NOMO-1 treated with dmso at 0.1 percent for 144 hours (cell line): ENCODE measurements at regions not wholly inside any gene's neighbourhood (a gene's known extent, or its start where the extent isn't known, plus 50 kb on each side); places are given as distances from the start of the nearest gene placed in this dataset.

ENCODE experiments used
- DNase-seq: peaks from one replicate; lab custom pipeline; 2025; ENCODE audit not compliant: unreplicated experiment; lab: John Stamatoyannopoulos, UW

- no peak for DNase-seq
Observed at GRCh38 chr12:105915997-105916759, 222.6 kb downstream of the NUAK1 start.

- DNase-seq: no peak
Observed at GRCh38 chr12:105916760-105917039, 222.1 kb downstream of the NUAK1 start.

GRCh38 chr12:105920161-105920684 is 218.5 kb downstream of the NUAK1 start:
- DNase-seq: no peak

- DNase-seq: no peak
Observed at GRCh38 chr12:105921055-105921454, 217.7 kb downstream of the NUAK1 start.

- no peak for DNase-seq
Observed at GRCh38 chr12:105921872-105922669, 216.7 kb downstream of the NUAK1 start.

GRCh38 chr12:105922670-105923102 is 216.1 kb downstream of the NUAK1 start:
- no peak for DNase-seq

GRCh38 chr12:105924526-105925208 is 214.1 kb downstream of the NUAK1 start:
- no peak for DNase-seq

DNA sequence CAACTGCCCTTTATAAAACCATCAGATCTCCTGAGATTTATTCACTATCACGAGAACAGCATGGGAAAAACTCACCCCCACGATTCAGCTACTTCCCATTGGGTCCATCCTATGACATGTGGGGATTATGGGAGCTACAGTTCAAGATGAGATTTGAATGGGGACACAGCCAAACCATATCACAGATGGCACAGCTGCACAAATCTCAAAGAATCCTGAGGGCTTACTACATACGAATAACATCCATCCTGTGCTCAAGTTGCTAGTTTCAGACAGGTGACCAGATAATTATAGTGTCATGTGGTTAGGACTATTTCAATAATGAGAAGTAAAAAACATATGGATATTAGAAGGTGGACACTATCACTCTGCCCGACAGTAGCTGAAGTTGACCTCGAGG is 211.2 kb downstream of the NUAK1 start:
- no peak for DNase-seq

DNA sequence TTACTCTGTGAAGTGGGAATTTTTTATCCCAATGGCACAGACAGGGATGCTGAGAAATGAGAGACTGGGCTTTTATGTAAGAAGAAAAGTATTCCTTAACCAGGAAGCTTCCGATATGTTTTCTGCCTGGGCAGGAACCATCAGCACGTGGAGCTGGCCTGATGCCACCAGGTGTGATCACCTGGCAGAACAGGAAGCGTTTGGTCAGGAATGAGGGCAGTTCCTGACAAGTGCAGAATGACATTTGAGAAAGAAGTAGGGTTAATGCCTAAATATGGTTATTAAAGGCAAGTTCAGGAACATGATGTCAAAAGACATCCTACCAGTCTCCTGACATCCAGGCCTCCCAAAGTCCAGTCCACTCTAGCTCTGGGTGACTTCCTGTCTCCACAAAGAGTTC is 210.3 kb downstream of the NUAK1 start:
- no peak for DNase-seq

DNA sequence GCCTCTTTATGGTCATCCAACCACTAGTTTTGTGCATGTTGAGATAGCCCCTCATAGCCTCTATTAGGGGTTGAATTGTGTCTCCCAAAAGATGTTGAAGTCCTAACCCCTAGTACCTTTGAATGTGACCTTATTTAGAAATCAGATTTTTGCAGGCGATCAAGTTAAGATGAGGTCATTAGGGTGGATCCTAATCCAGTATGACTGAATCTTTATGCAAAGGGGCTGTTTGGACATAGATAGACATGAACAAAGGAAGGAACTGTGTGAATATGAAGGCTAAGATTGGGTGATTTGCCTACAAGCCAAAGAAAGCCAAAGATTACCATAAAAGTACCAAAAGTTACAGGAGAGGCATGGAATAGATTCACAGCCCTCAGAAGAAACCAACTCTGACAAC is 209.6 kb downstream of the NUAK1 start:
- DNase-seq: no peak

GRCh38 chr12:105930557-105931503 is 207.9 kb downstream of the NUAK1 start:
- DNase-seq: no peak

DNA sequence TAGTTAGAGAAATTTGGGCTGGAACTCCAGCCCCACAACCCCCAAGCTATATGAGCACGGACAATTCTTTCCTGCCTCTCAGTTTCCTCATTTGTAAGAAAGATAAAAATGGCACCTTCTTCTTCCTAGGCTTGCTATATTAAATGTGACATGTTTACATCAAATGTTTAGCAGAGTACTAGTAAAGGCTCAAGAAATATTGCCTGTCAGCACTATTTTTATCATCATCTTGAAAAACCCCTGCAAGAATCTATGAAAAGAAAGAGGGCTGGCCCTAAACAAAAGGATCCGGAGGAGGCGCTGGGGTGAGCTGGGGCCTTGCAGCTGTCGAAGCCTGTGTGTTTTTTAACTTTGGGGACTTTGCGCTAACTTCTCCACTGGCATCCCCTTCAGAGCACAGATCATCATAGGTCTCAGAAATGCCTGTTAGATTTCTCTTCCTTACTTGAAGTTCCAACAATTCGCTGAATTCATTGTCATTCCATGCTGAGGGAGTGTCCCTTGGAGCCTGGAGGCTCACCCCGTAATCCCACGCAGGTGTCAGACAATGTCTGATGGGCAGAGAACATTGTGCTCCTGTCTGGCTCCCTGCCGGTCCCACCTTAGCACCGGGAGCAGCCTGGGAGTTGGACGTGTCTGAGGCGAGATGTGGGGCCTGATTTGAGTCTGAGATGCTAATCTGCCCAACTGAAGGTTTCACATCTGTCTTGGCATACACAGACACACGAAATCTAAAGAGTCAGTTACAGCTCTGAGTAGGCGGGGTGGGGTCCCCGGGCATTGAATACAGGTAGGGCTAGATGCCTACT is 206.8 kb downstream of the NUAK1 start:
- no peak for DNase-seq

DNA sequence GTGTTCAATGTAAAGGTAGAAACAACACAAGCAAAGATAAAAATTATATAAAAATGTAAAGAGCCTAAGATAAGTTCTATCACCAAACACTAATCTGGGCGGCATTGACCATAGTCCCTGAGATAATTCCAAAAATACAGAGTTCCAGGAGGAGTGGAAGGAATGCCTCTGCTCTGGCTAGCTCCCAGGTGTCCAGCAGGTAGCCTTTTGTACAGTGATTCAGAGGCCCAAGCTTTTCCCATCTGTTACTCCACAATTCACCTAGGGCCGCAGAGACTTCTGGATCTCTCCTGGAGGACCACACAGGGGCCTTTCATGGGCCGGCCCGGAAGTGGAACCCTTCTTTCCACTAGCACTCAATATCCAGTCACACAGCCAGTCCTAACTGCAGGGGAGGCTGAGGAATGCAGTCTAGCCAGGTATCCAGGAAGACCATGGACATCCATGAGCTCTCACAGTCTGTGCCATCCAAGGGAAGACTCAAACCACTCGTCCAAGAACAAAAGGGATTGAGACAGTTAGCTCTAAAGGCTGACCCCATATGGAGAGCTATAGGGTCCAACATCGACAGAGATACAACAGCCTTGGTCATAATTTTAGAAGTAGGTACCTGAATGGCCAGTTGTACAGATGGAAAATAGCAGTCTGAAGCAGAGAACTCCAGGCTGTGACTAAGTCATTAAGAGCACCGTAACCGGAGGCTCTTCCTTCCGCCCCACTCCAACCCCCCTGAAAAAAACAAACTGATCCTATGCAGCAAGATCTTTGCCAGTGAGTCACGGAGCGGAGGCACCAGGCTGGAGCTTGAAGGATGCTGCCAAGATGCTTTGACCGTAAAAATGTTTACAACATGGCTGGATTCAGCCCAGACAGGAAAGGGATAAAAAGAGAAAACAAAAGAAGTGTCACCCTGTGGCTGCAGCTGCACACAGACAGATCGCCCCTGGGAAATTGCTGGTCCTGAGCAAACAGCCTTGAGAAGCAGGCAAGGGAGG is 204.8 kb downstream of the NUAK1 start:
- no peak for DNase-seq

GRCh38 chr12:105935106-105935505 is 203.6 kb downstream of the NUAK1 start:
- no peak for DNase-seq

DNA sequence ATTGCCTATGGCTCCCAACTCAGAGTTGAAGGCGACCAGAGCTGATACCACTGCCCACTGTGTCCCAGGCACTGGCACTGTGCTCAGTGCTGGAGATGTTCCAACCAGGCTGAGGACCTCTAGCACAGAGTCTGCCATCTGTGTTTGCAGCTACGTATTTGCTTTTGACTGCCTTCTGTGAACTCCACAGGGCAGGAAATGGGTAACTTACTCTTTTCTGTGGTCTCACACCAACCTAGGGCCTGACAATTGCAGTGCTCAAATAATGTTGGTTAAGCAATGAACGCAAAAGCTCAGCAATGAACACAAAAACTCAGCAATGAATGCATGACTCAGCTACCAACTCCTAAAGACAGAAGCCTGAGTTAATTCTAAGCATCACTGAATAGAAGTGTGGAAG is 202.8 kb downstream of the NUAK1 start:
- no peak for DNase-seq

GRCh38 chr12:105936496-105936895 is 202.3 kb downstream of the NUAK1 start:
- DNase-seq: no peak

DNA sequence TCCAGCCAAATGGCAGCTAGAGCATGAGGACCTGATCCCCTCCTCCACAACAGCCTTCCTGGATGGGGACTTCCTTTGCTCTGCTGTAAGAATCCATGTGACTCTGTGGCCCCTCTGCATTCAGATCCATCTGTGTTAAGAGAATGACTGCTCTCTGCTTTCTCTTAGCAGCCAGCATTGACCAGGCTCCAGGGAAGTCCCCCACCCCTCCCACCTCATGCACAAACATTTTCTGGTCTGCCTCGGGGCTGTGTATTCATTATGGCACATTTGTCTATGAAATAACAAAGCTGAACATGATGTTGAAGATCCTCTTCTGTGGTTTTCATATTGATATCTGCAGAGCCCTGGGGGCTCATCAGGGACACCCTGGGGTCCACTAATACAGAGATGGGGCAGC is 201.7 kb downstream of the NUAK1 start:
- no peak for DNase-seq

- no peak for DNase-seq
Observed at GRCh38 chr12:105939181-105939721, 199.5 kb downstream of the NUAK1 start.
